SK-N-SH (cell line): ENCODE measurements at regions not wholly inside any gene's neighbourhood (a gene's known extent, or its start where the extent isn't known, plus 50 kb on each side); places are given as distances from the start of the nearest gene placed in this dataset.

Source experiments
- CTCF ChIA-PET: fragments of 300-600, 350-600 bp; formaldehyde crosslinking; extraction: SDS; loops from one replicate; lab custom pipeline; 2021; lab: Yijun Ruan, JAX
- POLR2A ChIA-PET: fragments of 350-600 bp; sonication (Branson Sonifier 250); formaldehyde crosslinking; extraction: SDS; loops from one replicate; lab custom pipeline; 2020; ENCODE audit warnings: antibody characterized with exemption, inconsistent platforms; lab: Yijun Ruan, JAX
- DNase-seq: peaks from one replicate; pipeline ENCODE4 v3.0.0; 2012
- H2AFZ ChIP-seq: fragments of 200-600 bp; sonication (generic); 2 replicates; pipeline ENCODE4 v1.8.1; 2016; ENCODE audit warnings: antibody characterized with exemption, mild to moderate bottlenecking, low read depth
- H3F3A ChIP-seq: fragments of 200-600 bp; sonication (generic); replicated peaks from 2 replicates; pipeline ENCODE3; 2016; ENCODE audit warnings: antibody characterized with exemption, mild to moderate bottlenecking; ENCODE audit not compliant: insufficient read depth
- H3K27ac ChIP-seq, 2 experiments: fragments of 200-500 bp in 1 of 2; fragments of 200-600 bp in 1 of 2; sonication (Bioruptor generic) in 1 of 2; sonication (generic), shearing (Covaris generic) in 1 of 2; 2 replicates each; pipeline versions ENCODE4 v1.5.1 to v1.6.1; 2014 to 2016; ENCODE audit warnings: low read depth in 2 of 2, inconsistent platforms in 1 of 2, low read length in 1 of 2, mild to moderate bottlenecking in 1 of 2, mixed read lengths in 1 of 2
- H3K27me3 ChIP-seq: fragments of 200-600 bp; sonication (generic), shearing (Covaris generic); 2 replicates; pipeline ENCODE4 v1.6.1; 2016; ENCODE audit warnings: mixed run types; ENCODE audit not compliant: insufficient read depth
- H3K36me3 ChIP-seq, 2 experiments: fragments of 200-500 bp in 1 of 2; fragments of 200-600 bp in 1 of 2; sonication (Bioruptor generic) in 1 of 2; sonication (generic) in 1 of 2; replicated peaks in 1 of 2; 2 replicates each; pipeline versions ENCODE3 to v1.5.1; 2014 to 2016; ENCODE audit warnings: low read length in 1 of 2, mild to moderate bottlenecking in 1 of 2; ENCODE audit not compliant: insufficient read depth in 2 of 2, control insufficient read depth in 1 of 2
- H3K4me1 ChIP-seq, 2 experiments: fragments of 200-500 bp in 1 of 2; fragments of 200-600 bp in 1 of 2; sonication (Bioruptor generic) in 1 of 2; sonication (generic), shearing (Covaris generic) in 1 of 2; 2 replicates each; pipeline versions ENCODE4 v1.5.1 to v1.6.1; 2014 to 2016; ENCODE audit warnings: low read depth in 1 of 2, low read length in 1 of 2, mixed run types in 1 of 2; ENCODE audit not compliant: insufficient read depth in 2 of 2, control insufficient read depth in 1 of 2
- H3K4me2 ChIP-seq: fragments of 200-600 bp; sonication (generic), shearing (Covaris generic); 2 replicates; pipeline ENCODE4 v1.6.1; 2017; ENCODE audit warnings: mixed run types
- H3K4me3 ChIP-seq, 2 experiments: fragments of 200-500 bp in 1 of 2; fragments of 200-600 bp in 1 of 2; sonication (Bioruptor generic) in 1 of 2; sonication (generic), shearing (Covaris generic) in 1 of 2; 2 replicates each; pipeline versions ENCODE4 v1.5.1 to v1.8.1; 2014 to 2016; ENCODE audit warnings: low read depth in 2 of 2, inconsistent platforms in 1 of 2, low read length in 1 of 2, mild to moderate bottlenecking in 1 of 2, mixed read lengths in 1 of 2, moderate library complexity in 1 of 2
- H3K79me2 ChIP-seq: fragments of 200-600 bp; sonication (generic); 2 replicates; pipeline ENCODE4 v1.8.1; 2017; ENCODE audit warnings: mild to moderate bottlenecking; ENCODE audit not compliant: insufficient read depth
- H3K9ac ChIP-seq: fragments of 200-600 bp; sonication (generic); 2 replicates; pipeline ENCODE4 v1.6.1; 2017; ENCODE audit warnings: mixed run types
- H3K9me2 ChIP-seq: fragments of 200-600 bp; sonication (generic); 2 replicates; pipeline ENCODE4 v1.6.1; 2017; ENCODE audit warnings: mixed run types
- H3K9me3 ChIP-seq: fragments of 200-600 bp; sonication (generic); 2 replicates; pipeline ENCODE4 v1.6.1; 2017; ENCODE audit warnings: mixed run types, mild to moderate bottlenecking, moderate library complexity
- H4K20me1 ChIP-seq: fragments of 200-600 bp; sonication (generic); 2 replicates; pipeline ENCODE4 v1.6.1; 2017; ENCODE audit warnings: mild to moderate bottlenecking, mixed run types; ENCODE audit not compliant: insufficient read depth
- CTCF ChIP-seq: fragments of 200-600 bp; sonication (generic); IDR thresholded peaks from 2 replicates; pipeline ENCODE4 v1.6.1; 2017; ENCODE audit warnings: antibody characterized with exemption, mild to moderate bottlenecking, moderate library complexity
- ELF1 ChIP-seq: IDR thresholded peaks from 2 replicates; pipeline ENCODE4 v1.4.0; 2012
- EP300 ChIP-seq, 2 experiments: IDR thresholded peaks; 2 replicates each; pipeline versions ENCODE4 v1.4.0 to v1.6.1; 2012; ENCODE audit warnings: borderline replicate concordance in 1 of 2, low read depth in 1 of 2, low read length in 1 of 2
- FOSL2 ChIP-seq: IDR thresholded peaks from 2 replicates; pipeline ENCODE4 v1.4.0; 2012; ENCODE audit warnings: low read depth, mild to moderate bottlenecking, moderate library complexity, borderline replicate concordance
- FOXJ3 ChIP-seq: sonication (generic); formaldehyde crosslinking; IDR thresholded peaks from 2 replicates; pipeline ENCODE4 v1.5.1; 2020; ENCODE audit warnings: mild to moderate bottlenecking, missing genetic modification reagents
- FOXM1 ChIP-seq: IDR thresholded peaks from 2 replicates; pipeline ENCODE4 v1.4.0; 2012; ENCODE audit warnings: low read depth, mild to moderate bottlenecking
- GABPA ChIP-seq: IDR thresholded peaks from 2 replicates; pipeline ENCODE4 v1.4.0; 2012; ENCODE audit warnings: low read depth, mild to moderate bottlenecking
- IRF3 ChIP-seq: fragments of 150-350 bp; IDR thresholded peaks from 2 replicates; pipeline ENCODE4 v1.6.1; 2016; ENCODE audit warnings: mild to moderate bottlenecking, low read depth, low read length
- MXI1 ChIP-seq: IDR thresholded peaks from 2 replicates; pipeline ENCODE4 v1.6.1; 2012; ENCODE audit warnings: mild to moderate bottlenecking, low read depth, low read length, improper control_type of control experiment
- NFIC ChIP-seq: IDR thresholded peaks from 2 replicates; pipeline ENCODE4 v1.4.0; 2012; ENCODE audit warnings: borderline replicate concordance
- NRF1 ChIP-seq: IDR thresholded peaks from 2 replicates; pipeline ENCODE4 v1.6.1; 2012; ENCODE audit warnings: low read depth, mild to moderate bottlenecking, low read length
- POLR2AphosphoS5 ChIP-seq: IDR thresholded peaks from 2 replicates; pipeline ENCODE4 v1.6.1; 2012; ENCODE audit warnings: low read depth, low read length
- RAD21 ChIP-seq: IDR thresholded peaks from 2 replicates; pipeline ENCODE4 v1.6.1; 2012; ENCODE audit warnings: mild to moderate bottlenecking, low read length
- RCOR1 ChIP-seq: fragments of 150-350 bp; IDR thresholded peaks from 2 replicates; pipeline ENCODE4 v1.6.1; 2017; ENCODE audit warnings: antibody characterized with exemption, low read length
- SMC3 ChIP-seq: IDR thresholded peaks from 2 replicates; pipeline ENCODE4 v1.6.1; 2012; ENCODE audit warnings: low read depth, low read length, improper control_type of control experiment
- TAF1 ChIP-seq: IDR thresholded peaks from 2 replicates; pipeline ENCODE4 v1.6.1; 2012; ENCODE audit warnings: low read depth, mild to moderate bottlenecking, low read length, moderate library complexity, borderline replicate concordance
- TCF12 ChIP-seq: IDR thresholded peaks from 2 replicates; pipeline ENCODE4 v1.4.0; 2012
- USF2 ChIP-seq: fragments of 150-350 bp; IDR thresholded peaks from 2 replicates; pipeline ENCODE4 v1.6.1; 2017; ENCODE audit warnings: antibody characterized with exemption, low read length, low read depth, borderline replicate concordance
- WGBS: methylation state at CpG from one replicate; pipeline ENCODE4 v1.1.6; 2017; ENCODE audit warnings: low lambda C conversion rate; 5-methylcytosine and 5-hydroxymethylcytosine counted together

GRCh38 chr13:73421310-73421912 is 362.6 kb downstream of the KLF5 start:
- Histone ChIP-seq H3K27ac (no peak overlapping the region), H3K9ac (no peak overlapping the region), H2AFZ (no peak overlapping the region), H4K20me1 (no peaks in the 10 kb centered on the region), H3K27me3 (no peaks in the 10 kb centered on the region), H3K4me1 (no peaks in the 10 kb centered on the region), H3F3A (no peaks in the 10 kb centered on the region), H3K4me2 (no peak overlapping the region), H3K9me2 (no peaks in the 10 kb centered on the region; the same call in 1 of the 2 replicates), H3K9me3 (no peaks in the 10 kb centered on the region), H3K36me3 (no peaks in the 10 kb centered on the region), H3K79me2 (no peaks in the 10 kb centered on the region), H3K4me3 (no peak overlapping the region)
- DNase-seq: no peak
- TF ChIP-seq NRF1 (no peak), POLR2AphosphoS5 (no peak), FOSL2 (no peak), IRF3 (no peak), GABPA (no peak), RAD21 (no peak), TCF12 (no peak), FOXJ3 (CRISPR knock-in tag) (no peak)
- ChIA-PET POLR2A (no interaction called here), CTCF (no interaction called here)
- 60% methylated on average over 7 of the region's 7 CpGs for WGBS

- H3K9ac ChIP-seq: no peak overlapping the region
- H3K9me2 ChIP-seq: no peaks in the 10 kb centered on the region; the same call in 1 of the 2 replicates
- no peak overlapping the region for H3K27ac ChIP-seq
- no peaks in the 10 kb centered on the region for H3K36me3 ChIP-seq
- H4K20me1 ChIP-seq: no peaks in the 10 kb centered on the region
- H3K79me2 ChIP-seq: no peaks in the 10 kb centered on the region
- no peaks in the 10 kb centered on the region for H3K27me3 ChIP-seq
- TF ChIP-seq RCOR1 (no peak), NFIC (no peak), EP300 (IDR thresholded peaks at IDR 0.05; ENCODE audit: borderline replicate concordance in 1 of 2, low read depth in 1 of 2, low read length in 1 of 2) (no peak)
- TF ChIP-seq, all 33 proteins: peak for 0
- no peak overlapping the region for H3K4me3 ChIP-seq
- ChIA-PET CTCF (no interaction called here), POLR2A (no interaction called here)
- no peaks in the 10 kb centered on the region for H3F3A ChIP-seq
- WGBS: 91% methylated on average over 1 of the region's 1 CpG
- no peak for DNase-seq
- no peak overlapping the region for H2AFZ ChIP-seq
- H3K9me3 ChIP-seq: no peaks in the 10 kb centered on the region
- H3K4me1 ChIP-seq: no peaks in the 10 kb centered on the region
- no peak overlapping the region for H3K4me2 ChIP-seq
Observed at GRCh38 chr13:73419186-73419585, 360.4 kb downstream of the KLF5 start.

GRCh38 chr13:73417012-73417615 is 358.3 kb downstream of the KLF5 start:
- no peaks in the 10 kb centered on the region for H3K4me1 ChIP-seq
- H3K79me2 ChIP-seq: no peaks in the 10 kb centered on the region
- no peak overlapping the region for H3K9ac ChIP-seq
- peak; percentile 9 for DNase-seq
- ChIA-PET CTCF (no interaction called here), POLR2A (no interaction called here)
- H3K27me3 ChIP-seq: no peaks in the 10 kb centered on the region
- no peaks in the 10 kb centered on the region for H3K9me3 ChIP-seq
- TF ChIP-seq POLR2AphosphoS5 (no peak), FOSL2 (no peak), FOXM1 (no peak), CTCF (peak; percentile 36), TAF1 (no peak), ELF1 (no peak), USF2 (no peak), RAD21 (peak; percentile 55), SMC3 (peak; percentile 43), MXI1 (no peak)
- TF ChIP-seq, all 33 proteins: peak for 3
- Histone ChIP-seq H3F3A (no peaks in the 10 kb centered on the region), H4K20me1 (no peaks in the 10 kb centered on the region), H3K9me2 (no peaks in the 10 kb centered on the region; the same call in 1 of the 2 replicates), H3K4me2 (no peak overlapping the region), H3K36me3 (no peaks in the 10 kb centered on the region), H2AFZ (no peak overlapping the region), H3K4me3 (no peak overlapping the region), H3K27ac (no peak overlapping the region)
- WGBS: 84% methylated on average over 12 of the region's 13 CpGs
